MCF 10A (cell line): ENCODE measurements at regions not wholly inside any gene's neighbourhood (a gene's known extent, or its start where the extent isn't known, plus 50 kb on each side); places are given as distances from the start of the nearest gene placed in this dataset.

Source experiments
- BruUV-seq: library from RNA; stranded (reverse); fragments of 400-500 nt; replicated peaks from 2 replicates; lab custom pipeline; 2021; lab: Mats Ljungman, UMichigan
- CTCF ChIA-PET: fragments of 300-600 bp; sonication (Branson Sonifier 250); formaldehyde crosslinking; extraction: SDS; loops from one replicate; lab custom pipeline; 2021; ENCODE audit warnings: antibody characterized with exemption, inconsistent platforms; lab: Yijun Ruan, JAX
- POLR2A ChIA-PET: fragments of 300-600, 350-650 bp; sonication (Branson Sonifier 250); formaldehyde crosslinking; extraction: SDS; loops from one replicate; lab custom pipeline; 2020; ENCODE audit warnings: antibody characterized with exemption, inconsistent platforms; lab: Yijun Ruan, JAX
- DNase-seq: peaks from one replicate; pipeline ENCODE4 v3.0.0-alpha.2; 2018; ENCODE audit not compliant: unreplicated experiment
- H3K27ac Mint-ChIP-seq: one replicate; pipeline ENCODE4 v1.8.0; 2022; ENCODE audit warnings: mild to moderate bottlenecking, low read depth, mixed read lengths; ENCODE audit not compliant: unreplicated experiment
- H3K27me3 Mint-ChIP-seq: one replicate; pipeline ENCODE4 v1.8.0; 2022; ENCODE audit warnings: mixed read lengths; ENCODE audit not compliant: insufficient read depth, unreplicated experiment
- H3K36me3 Mint-ChIP-seq: one replicate; pipeline ENCODE4 v1.8.0; 2022; ENCODE audit warnings: mild to moderate bottlenecking, moderate library complexity, mixed read lengths; ENCODE audit not compliant: insufficient read depth, unreplicated experiment
- H3K4me1 Mint-ChIP-seq: one replicate; pipeline ENCODE4 v1.8.0; 2022; ENCODE audit warnings: mixed read lengths; ENCODE audit not compliant: insufficient read depth, unreplicated experiment
- H3K4me3 Mint-ChIP-seq: one replicate; pipeline ENCODE4 v1.8.0; 2022; ENCODE audit warnings: mild to moderate bottlenecking, moderate library complexity, mixed read lengths; ENCODE audit not compliant: unreplicated experiment
- H3K9me3 Mint-ChIP-seq: one replicate; pipeline ENCODE4 v1.8.0; 2022; ENCODE audit warnings: mixed read lengths; ENCODE audit not compliant: unreplicated experiment
- intact Hi-C: fragments of 100-400 bp; cut with micrococcal nuclease; formaldehyde crosslinking; loops from 2 replicates; pipeline ENCODE4 v1.14.1; 2022
- TF ChIP-seq, protein P1 (sequence below): fragments of 200-600 bp; IDR thresholded peaks from one replicate; pipeline ENCODE4 v1.8.0; 2022; ENCODE audit warnings: antibody characterized with exemption, mild to moderate bottlenecking; ENCODE audit not compliant: unreplicated experiment

DNA sequence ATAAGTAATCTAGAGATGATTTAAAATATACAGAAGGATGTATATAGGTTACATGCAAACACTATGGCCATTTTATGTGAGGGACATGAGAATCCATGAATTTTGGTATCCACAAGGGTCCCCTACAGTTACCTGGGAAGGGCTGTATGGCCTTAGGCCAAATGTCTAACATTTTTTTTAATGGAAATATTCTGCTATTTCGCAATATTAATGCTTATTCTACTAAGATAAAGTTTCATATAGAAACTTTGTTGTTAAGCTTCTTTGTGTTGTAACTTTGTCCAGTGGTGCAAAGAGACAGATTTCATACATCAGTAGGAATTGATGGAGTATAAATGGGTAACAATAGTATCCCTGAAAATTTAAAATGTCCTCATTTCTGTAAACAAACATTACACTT, 233.4 kb upstream of the THBS1 start:
- no peak for DNase-seq
- H3K27me3 Mint-ChIP-seq: no peaks in the 10 kb centered on the region
- TF ChIP-seq, protein P1, sequence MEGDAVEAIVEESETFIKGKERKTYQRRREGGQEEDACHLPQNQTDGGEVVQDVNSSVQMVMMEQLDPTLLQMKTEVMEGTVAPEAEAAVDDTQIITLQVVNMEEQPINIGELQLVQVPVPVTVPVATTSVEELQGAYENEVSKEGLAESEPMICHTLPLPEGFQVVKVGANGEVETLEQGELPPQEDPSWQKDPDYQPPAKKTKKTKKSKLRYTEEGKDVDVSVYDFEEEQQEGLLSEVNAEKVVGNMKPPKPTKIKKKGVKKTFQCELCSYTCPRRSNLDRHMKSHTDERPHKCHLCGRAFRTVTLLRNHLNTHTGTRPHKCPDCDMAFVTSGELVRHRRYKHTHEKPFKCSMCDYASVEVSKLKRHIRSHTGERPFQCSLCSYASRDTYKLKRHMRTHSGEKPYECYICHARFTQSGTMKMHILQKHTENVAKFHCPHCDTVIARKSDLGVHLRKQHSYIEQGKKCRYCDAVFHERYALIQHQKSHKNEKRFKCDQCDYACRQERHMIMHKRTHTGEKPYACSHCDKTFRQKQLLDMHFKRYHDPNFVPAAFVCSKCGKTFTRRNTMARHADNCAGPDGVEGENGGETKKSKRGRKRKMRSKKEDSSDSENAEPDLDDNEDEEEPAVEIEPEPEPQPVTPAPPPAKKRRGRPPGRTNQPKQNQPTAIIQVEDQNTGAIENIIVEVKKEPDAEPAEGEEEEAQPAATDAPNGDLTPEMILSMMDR: no peak
- BruUV-seq: no TSS peak
- H3K4me1 Mint-ChIP-seq: no peaks in the 10 kb centered on the region
- peaks cover 6% of the 10 kb centered on the region for H3K36me3 Mint-ChIP-seq
- intact Hi-C loops: no loop called here
- CTCF ChIA-PET: interaction anchor here (0.6 kb wide), 1 partner anchor 698 kb away, joined by 3 read pairs; no protein-coding TSS in a partner anchor
- no peak overlapping the region for H3K4me3 Mint-ChIP-seq
- no peaks in the 10 kb centered on the region for H3K9me3 Mint-ChIP-seq
- POLR2A ChIA-PET: interaction anchor here (0.5 to 1.6 kb wide), 2 partner anchors 10 to 116 kb away, joined by 3 to 6 read pairs; no protein-coding TSS in a partner anchor
- no peak overlapping the region for H3K27ac Mint-ChIP-seq

DNA sequence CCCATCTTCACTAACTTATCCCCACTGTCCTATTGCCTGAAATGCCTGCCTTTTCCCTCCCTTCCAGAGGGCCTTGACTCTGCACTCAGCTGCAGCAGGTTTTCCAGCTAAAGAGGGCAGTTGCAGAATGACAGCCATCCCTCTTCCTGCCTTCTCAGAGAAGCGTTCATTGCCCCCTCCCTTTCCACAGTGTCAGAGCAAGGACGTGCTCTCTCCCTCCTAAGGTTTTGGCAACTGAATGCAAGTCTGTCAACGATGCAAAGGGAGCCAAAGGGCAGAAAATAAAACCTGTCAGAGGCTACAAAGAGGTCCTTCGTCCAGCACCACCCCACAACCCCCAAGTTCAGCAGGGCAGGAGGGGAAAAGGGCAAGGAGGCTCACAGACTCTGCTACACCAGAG, 230.1 kb upstream of the THBS1 start:
- Mint-ChIP-seq H3K4me3 (no peak overlapping the region), H3K4me1 (no peaks in the 10 kb centered on the region), H3K27ac (no peak overlapping the region), H3K27me3 (no peaks in the 10 kb centered on the region), H3K36me3 (no peaks in the 10 kb centered on the region), H3K9me3 (no peaks in the 10 kb centered on the region)
- no TSS peak for BruUV-seq
- intact Hi-C loops: no loop called here
- ChIA-PET POLR2A (no interaction called here), CTCF (interaction anchor here (0.8 kb wide), 1 partner anchor 8 kb away, joined by 6 read pairs; no protein-coding TSS in a partner anchor)
- DNase-seq: no peak
- TF ChIP-seq, protein P1: no peak

DNA sequence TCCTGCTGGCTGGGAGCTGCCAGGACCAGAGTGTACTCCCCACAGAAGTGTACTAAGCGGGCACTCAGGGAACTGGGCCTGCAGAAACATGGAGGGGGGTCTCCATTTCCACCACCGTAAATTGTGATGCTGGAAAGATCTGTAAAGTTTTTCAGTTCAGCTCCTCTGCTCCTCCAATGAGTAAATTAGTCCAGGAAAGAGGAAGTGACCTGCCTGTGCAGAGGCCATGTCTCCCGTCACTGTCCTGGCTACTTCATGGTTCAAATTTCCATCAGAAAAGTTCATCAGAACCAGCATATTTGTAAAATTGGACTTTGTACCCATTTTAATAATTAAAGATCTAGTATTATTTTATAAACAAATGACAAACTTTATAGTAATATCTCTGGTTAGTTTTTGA, 226.7 kb upstream of the THBS1 start:
- POLR2A ChIA-PET: no interaction called here
- TF ChIP-seq, protein P1: no peak
- intact Hi-C loops: no loop called here

DNA sequence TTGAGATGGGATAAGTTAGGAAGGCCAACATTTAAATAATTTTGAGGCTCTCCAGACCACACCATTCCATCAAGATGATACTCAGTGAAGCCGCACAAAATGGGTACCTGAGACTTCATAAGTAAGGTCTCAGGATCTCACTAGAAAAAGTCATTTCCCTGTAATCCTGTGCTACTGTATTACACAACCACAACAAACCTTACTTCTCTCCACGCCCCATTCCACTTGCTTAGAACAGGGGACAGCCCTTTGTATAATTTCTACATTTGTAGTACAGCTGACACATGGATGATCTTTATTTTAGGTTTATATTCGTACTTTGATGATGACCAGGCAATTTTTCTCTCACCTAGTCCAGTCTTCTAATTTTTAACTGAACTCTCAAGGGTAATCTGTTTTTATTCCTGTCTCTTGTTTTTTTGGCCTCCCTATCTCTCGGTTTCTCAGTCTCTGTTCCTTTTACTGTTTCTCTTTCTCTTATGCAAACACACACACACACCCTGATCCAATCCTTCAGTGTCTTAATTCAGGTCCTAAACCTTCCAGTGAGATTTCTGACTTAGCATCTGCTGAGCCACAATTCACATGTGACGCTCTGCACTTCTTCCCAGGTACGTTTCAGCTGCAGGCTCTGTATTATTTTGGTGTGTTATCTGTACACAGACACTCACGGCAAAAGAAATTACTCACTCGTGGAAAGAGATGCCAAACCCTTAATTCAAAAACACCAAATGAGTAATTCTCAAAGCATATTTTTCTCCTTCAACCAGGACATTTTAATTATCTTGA, 223.2 kb upstream of the THBS1 start:
- no peaks in the 10 kb centered on the region for H3K9me3 Mint-ChIP-seq
- H3K36me3 Mint-ChIP-seq: no peaks in the 10 kb centered on the region
- no TSS peak for BruUV-seq
- intact Hi-C loops: no loop called here
- H3K4me1 Mint-ChIP-seq: peaks cover 7% of the 10 kb centered on the region
- peak; percentile 35 for DNase-seq
- H3K27ac Mint-ChIP-seq: peak overlapping the region; percentile 27
- ChIA-PET CTCF (no interaction called here), POLR2A (interaction anchor here (1.0 to 1.4 kb wide), 4 partner anchors 9 to 33 kb away, joined by 3 to 6 read pairs (median 4); no protein-coding TSS in a partner anchor)
- TF ChIP-seq, protein P1: no peak
- H3K27me3 Mint-ChIP-seq: no peaks in the 10 kb centered on the region
- H3K4me3 Mint-ChIP-seq: no peak overlapping the region

More for the DNA sequence above, 226.7 kb upstream of the THBS1 start:
- peaks cover 7% of the 10 kb centered on the region for H3K4me1 Mint-ChIP-seq
- no TSS peak for BruUV-seq
- H3K27ac Mint-ChIP-seq: no peak overlapping the region
- H3K36me3 Mint-ChIP-seq: no peaks in the 10 kb centered on the region
- no peaks in the 10 kb centered on the region for H3K27me3 Mint-ChIP-seq
- DNase-seq: no peak
- no peak overlapping the region for H3K4me3 Mint-ChIP-seq
- H3K9me3 Mint-ChIP-seq: no peaks in the 10 kb centered on the region
- CTCF ChIA-PET: no interaction called here
